ENCODE measurements at regions not wholly inside any gene's neighbourhood (a gene's known extent, or its start where the extent isn't known, plus 50 kb on each side); places are given as distances from the start of the nearest gene placed in this dataset.

DNA sequence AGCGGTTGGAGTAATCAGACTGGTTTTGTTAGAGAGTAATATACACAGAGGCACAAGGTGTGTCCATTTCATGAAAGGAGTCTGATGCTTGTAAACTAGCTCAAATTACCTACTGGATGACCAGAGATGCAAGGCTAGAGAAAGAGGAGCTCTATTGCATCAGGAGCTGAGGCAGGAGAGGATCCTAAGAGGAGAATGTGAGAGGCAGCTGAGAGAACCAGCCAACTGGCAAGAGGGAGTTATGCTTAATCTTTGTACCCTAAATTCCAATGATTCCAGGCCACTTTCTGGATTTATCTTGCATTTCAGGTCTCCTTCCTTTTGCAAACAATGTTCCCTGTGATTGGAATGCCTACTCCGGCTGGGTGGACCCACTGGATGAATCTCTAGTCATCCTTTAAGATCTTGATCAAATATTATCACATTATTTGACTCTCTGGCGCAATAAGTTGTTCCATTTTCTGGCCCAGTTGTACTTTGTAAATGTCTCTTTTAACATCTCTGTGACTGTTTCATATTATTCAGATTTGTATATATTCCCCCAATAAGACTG is 57.5 kb upstream of the PTPN12 start:
- Histone ChIP-seq H3K36me3 (ENCODE audit: control insufficient read depth in 1 of 2, insufficient read depth in 2 of 2, low read depth in 1 of 2, low read length in 2 of 2) (no peaks in the 10 kb centered on the region), H3K4ac (ENCODE audit: low read depth in 1 of 2, low read length in 2 of 2) (no peak overlapping the region), H4K91ac (ENCODE audit: low read length) (no peak overlapping the region), H3K79me1 (replicated peaks; ENCODE audit: low read length, poor library complexity, severe bottlenecking) (no peaks in the 10 kb centered on the region), H3K9ac (ENCODE audit: low read length) (peak overlapping the region; percentile 8), H2BK12ac (ENCODE audit: low read length in 2 of 2) (no peak overlapping the region), H3K4me1 (ENCODE audit: control insufficient read depth, insufficient read depth, low read depth, low read length) (no peaks in the 10 kb centered on the region), H2BK15ac (ENCODE audit: low read depth, poor library complexity, severe bottlenecking) (no peak overlapping the region), H4K8ac (ENCODE audit: low read length) (no peak overlapping the region), H2BK120ac (ENCODE audit: low read depth, low read length) (no peak overlapping the region), H3K4me2 (ENCODE audit: low read length, poor library complexity, severe bottlenecking) (no peak overlapping the region), H3K9me3 (ENCODE audit: control insufficient read depth, low read length) (no peaks in the 10 kb centered on the region), H2AFZ (ENCODE audit: low read depth, low read length) (no peak overlapping the region), H3K27me3 (ENCODE audit: control insufficient read depth in 1 of 2, insufficient read depth in 1 of 2, low read length in 2 of 2) (no peaks in the 10 kb centered on the region), H2BK5ac (ENCODE audit: low read depth, low read length, poor library complexity, severe bottlenecking) (no peak overlapping the region), H3K23ac (ENCODE audit: low read length in 2 of 2) (no peak overlapping the region), H3K27ac (ENCODE audit: low read length, poor library complexity, severe bottlenecking) (no peak overlapping the region), H3K4me3 (ENCODE audit: insufficient read depth in 1 of 2, low read depth in 1 of 2, low read length in 2 of 2) (no peak overlapping the region), H3K18ac (ENCODE audit: low read depth in 1 of 2, low read length in 2 of 2) (no peak overlapping the region), H3K14ac (ENCODE audit: low read length in 2 of 2) (no peak overlapping the region), H2AK5ac (ENCODE audit: low read length, severe bottlenecking) (no peak overlapping the region)
- 91% methylated on average over 3 of the region's 3 CpGs for WGBS
- no peak for DNase-seq

DNA sequence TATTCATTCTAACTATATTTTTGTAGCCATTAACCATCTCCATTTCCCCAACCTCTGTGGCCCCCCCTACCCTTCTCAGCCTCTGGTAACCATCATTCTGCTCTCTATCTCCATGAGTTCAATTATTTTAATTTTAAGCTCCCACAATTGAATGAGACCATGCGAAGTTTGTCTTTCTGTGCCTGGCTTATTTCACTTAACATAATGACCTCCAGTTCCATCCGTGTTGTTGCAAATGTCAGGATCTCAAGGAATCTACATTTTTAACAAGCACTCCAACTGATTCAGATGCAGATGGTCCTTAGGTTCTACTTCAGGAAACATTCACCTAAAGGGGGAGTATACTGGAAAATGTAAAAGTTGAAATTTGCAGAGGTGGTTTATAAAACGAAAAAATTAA is 60.2 kb upstream of the PTPN12 start:
- Histone ChIP-seq H3K36me3 (ENCODE audit: control insufficient read depth in 1 of 2, insufficient read depth in 2 of 2, low read depth in 1 of 2, low read length in 2 of 2) (no peaks in the 10 kb centered on the region), H2BK15ac (ENCODE audit: low read depth, poor library complexity, severe bottlenecking) (no peak overlapping the region), H4K8ac (ENCODE audit: low read length) (no peak overlapping the region), H3K4ac (ENCODE audit: low read depth in 1 of 2, low read length in 2 of 2) (no peak overlapping the region), H2BK120ac (ENCODE audit: low read depth, low read length) (no peak overlapping the region), H3K4me2 (ENCODE audit: low read length, poor library complexity, severe bottlenecking) (no peak overlapping the region), H3K27ac (ENCODE audit: low read length, poor library complexity, severe bottlenecking) (no peak overlapping the region), H3K9me3 (ENCODE audit: control insufficient read depth, low read length) (no peaks in the 10 kb centered on the region), H4K91ac (ENCODE audit: low read length) (no peak overlapping the region), H3K79me1 (replicated peaks; ENCODE audit: low read length, poor library complexity, severe bottlenecking) (no peaks in the 10 kb centered on the region), H3K4me1 (ENCODE audit: control insufficient read depth, insufficient read depth, low read depth, low read length) (no peaks in the 10 kb centered on the region), H3K27me3 (ENCODE audit: control insufficient read depth in 1 of 2, insufficient read depth in 1 of 2, low read length in 2 of 2) (no peaks in the 10 kb centered on the region), H3K4me3 (ENCODE audit: insufficient read depth in 1 of 2, low read depth in 1 of 2, low read length in 2 of 2) (no peak overlapping the region), H2BK5ac (ENCODE audit: low read depth, low read length, poor library complexity, severe bottlenecking) (no peak overlapping the region), H2BK12ac (ENCODE audit: low read length in 2 of 2) (no peak overlapping the region), H2AFZ (ENCODE audit: low read depth, low read length) (no peak overlapping the region), H3K23ac (ENCODE audit: low read length in 2 of 2) (no peak overlapping the region), H3K18ac (ENCODE audit: low read depth in 1 of 2, low read length in 2 of 2) (no peak overlapping the region), H3K14ac (ENCODE audit: low read length in 2 of 2) (no peak overlapping the region), H3K9ac (ENCODE audit: low read length) (no peak overlapping the region), H2AK5ac (ENCODE audit: low read length, severe bottlenecking) (no peak overlapping the region)
- DNase-seq = no peak
- 51% methylated on average over 3 of the region's 3 CpGs for WGBS

DNA sequence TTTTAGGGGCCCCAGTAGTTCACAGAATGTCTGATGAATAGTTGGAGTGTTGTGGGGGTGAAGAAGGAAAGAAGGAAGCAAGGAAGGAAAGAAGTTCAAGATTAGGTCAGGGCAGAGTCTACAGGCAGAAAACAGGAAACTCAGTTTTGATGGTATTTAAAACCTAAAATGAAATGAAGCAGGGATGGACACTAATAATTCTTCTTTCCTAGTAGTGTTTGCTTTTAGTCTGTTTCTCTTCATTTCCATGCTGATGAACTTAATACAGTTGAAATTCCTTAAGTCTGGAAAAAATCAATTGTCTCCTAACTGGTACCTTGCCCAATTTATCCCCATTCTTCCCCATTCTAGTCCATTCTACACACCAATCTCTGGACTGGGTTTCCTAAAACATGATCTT is 59.0 kb upstream of the GSAP start:
- no peak overlapping the region for H3K4me3 ChIP-seq (ENCODE audit: insufficient read depth in 1 of 2, low read depth in 1 of 2, low read length in 2 of 2)
- DNase-seq = no peak

DNA sequence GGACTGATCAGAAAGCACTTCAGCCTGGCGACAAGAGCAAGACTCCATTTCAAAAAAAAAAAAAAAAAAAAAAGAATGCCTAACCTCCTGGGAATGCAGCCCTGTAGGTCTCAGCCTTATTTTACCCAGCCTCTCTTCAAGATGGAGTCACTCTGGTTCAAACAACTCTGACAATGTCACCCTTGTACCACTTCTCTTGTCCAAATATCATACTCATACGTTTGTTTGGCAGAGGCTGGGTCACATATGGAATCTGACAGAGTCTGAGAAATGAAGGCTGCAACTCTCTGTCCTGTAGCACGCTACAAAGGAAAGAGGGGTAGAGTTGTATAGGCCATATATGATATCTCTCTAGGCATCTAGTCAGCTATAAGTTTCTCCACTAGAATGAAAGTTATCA is 58.6 kb upstream of the GSAP start:
- no peak overlapping the region for H3K27ac ChIP-seq (ENCODE audit: low read length, poor library complexity, severe bottlenecking)

More for the DNA sequence above, 59.0 kb upstream of the GSAP start:
- Histone ChIP-seq H3K14ac (ENCODE audit: low read length in 2 of 2) (no peak overlapping the region), H2AFZ (ENCODE audit: low read depth, low read length) (no peak overlapping the region), H3K4ac (ENCODE audit: low read depth in 1 of 2, low read length in 2 of 2) (no peak overlapping the region), H3K79me1 (replicated peaks; ENCODE audit: low read length, poor library complexity, severe bottlenecking) (no peaks in the 10 kb centered on the region), H2BK12ac (ENCODE audit: low read length in 2 of 2) (no peak overlapping the region), H3K27ac (ENCODE audit: low read length, poor library complexity, severe bottlenecking) (no peak overlapping the region), H4K91ac (ENCODE audit: low read length) (no peak overlapping the region), H2AK5ac (ENCODE audit: low read length, severe bottlenecking) (no peak overlapping the region), H3K4me1 (ENCODE audit: control insufficient read depth, insufficient read depth, low read depth, low read length) (no peaks in the 10 kb centered on the region), H4K8ac (ENCODE audit: low read length) (no peak overlapping the region), H3K9me3 (ENCODE audit: control insufficient read depth, low read length) (no peaks in the 10 kb centered on the region), H3K4me2 (ENCODE audit: low read length, poor library complexity, severe bottlenecking) (no peak overlapping the region), H3K9ac (ENCODE audit: low read length) (no peak overlapping the region), H2BK5ac (ENCODE audit: low read depth, low read length, poor library complexity, severe bottlenecking) (no peak overlapping the region), H3K27me3 (ENCODE audit: control insufficient read depth in 1 of 2, insufficient read depth in 1 of 2, low read length in 2 of 2) (no peaks in the 10 kb centered on the region), H2BK120ac (ENCODE audit: low read depth, low read length) (no peak overlapping the region), H3K18ac (ENCODE audit: low read depth in 1 of 2, low read length in 2 of 2) (no peak overlapping the region), H3K36me3 (ENCODE audit: control insufficient read depth in 1 of 2, insufficient read depth in 2 of 2, low read depth in 1 of 2, low read length in 2 of 2) (no peaks in the 10 kb centered on the region), H3K23ac (ENCODE audit: low read length in 2 of 2) (no peak overlapping the region), H2BK15ac (ENCODE audit: low read depth, poor library complexity, severe bottlenecking) (no peak overlapping the region)

More for the DNA sequence above, 58.6 kb upstream of the GSAP start:
- Histone ChIP-seq H3K27me3 (ENCODE audit: control insufficient read depth in 1 of 2, insufficient read depth in 1 of 2, low read length in 2 of 2) (no peaks in the 10 kb centered on the region), H3K4ac (ENCODE audit: low read depth in 1 of 2, low read length in 2 of 2) (no peak overlapping the region), H4K91ac (ENCODE audit: low read length) (no peak overlapping the region), H2AFZ (ENCODE audit: low read depth, low read length) (no peak overlapping the region), H3K4me3 (ENCODE audit: insufficient read depth in 1 of 2, low read depth in 1 of 2, low read length in 2 of 2) (no peak overlapping the region), H3K4me2 (ENCODE audit: low read length, poor library complexity, severe bottlenecking) (no peak overlapping the region), H3K4me1 (ENCODE audit: control insufficient read depth, insufficient read depth, low read depth, low read length) (no peaks in the 10 kb centered on the region), H3K18ac (ENCODE audit: low read depth in 1 of 2, low read length in 2 of 2) (no peak overlapping the region), H3K14ac (ENCODE audit: low read length in 2 of 2) (no peak overlapping the region), H2BK15ac (ENCODE audit: low read depth, poor library complexity, severe bottlenecking) (no peak overlapping the region), H2BK12ac (ENCODE audit: low read length in 2 of 2) (no peak overlapping the region), H3K9ac (ENCODE audit: low read length) (no peak overlapping the region), H3K79me1 (replicated peaks; ENCODE audit: low read length, poor library complexity, severe bottlenecking) (no peaks in the 10 kb centered on the region), H3K36me3 (ENCODE audit: control insufficient read depth in 1 of 2, insufficient read depth in 2 of 2, low read depth in 1 of 2, low read length in 2 of 2) (no peaks in the 10 kb centered on the region), H3K9me3 (ENCODE audit: control insufficient read depth, low read length) (no peaks in the 10 kb centered on the region), H3K23ac (ENCODE audit: low read length in 2 of 2) (no peak overlapping the region), H2BK120ac (ENCODE audit: low read depth, low read length) (no peak overlapping the region), H2BK5ac (ENCODE audit: low read depth, low read length, poor library complexity, severe bottlenecking) (no peak overlapping the region), H4K8ac (ENCODE audit: low read length) (no peak overlapping the region), H2AK5ac (ENCODE audit: low read length, severe bottlenecking) (no peak overlapping the region)
- WGBS = 83% methylated on average over 3 of the region's 3 CpGs
- DNase-seq = no peak
